NCI-H446 (cell line): ENCODE measurements at regions not wholly inside any gene's neighbourhood (a gene's known extent, or its start where the extent isn't known, plus 50 kb on each side); places are given as distances from the start of the nearest gene placed in this dataset.

Source experiments
- DNase-seq, 2 experiments: peaks; one replicate each; lab custom pipeline; 2025; lab: John Stamatoyannopoulos, UW

- DNase-seq = no peak
Measured at GRCh38 chr5:152270096-152270495, 135.0 kb downstream of the NMUR2 start.

GRCh38 chr5:152269533-152269932 lies 135.5 kb downstream of the NMUR2 start:
- no peak for DNase-seq

GRCh38 chr5:152264645-152265254 lies 140.3 kb downstream of the NMUR2 start:
- no peak for DNase-seq

GRCh38 chr5:152262667-152263066 lies 142.4 kb downstream of the NMUR2 start:
- no peak for DNase-seq

GRCh38 chr5:152260940-152261339 lies 144.1 kb downstream of the NMUR2 start:
- DNase-seq = no peak

GRCh38 chr5:152259702-152260101 lies 145.4 kb downstream of the NMUR2 start:
- DNase-seq = no peak

- no peak for DNase-seq
Measured at GRCh38 chr5:152256580-152256979, 148.5 kb downstream of the NMUR2 start.

- no peak for DNase-seq
Measured at GRCh38 chr5:152255411-152255810, 149.7 kb downstream of the NMUR2 start.

- DNase-seq = no peak
Measured at GRCh38 chr5:152247850-152248385, 157.2 kb downstream of the NMUR2 start.

GRCh38 chr5:152246401-152246800 lies 158.7 kb downstream of the NMUR2 start:
- no peak for DNase-seq

GRCh38 chr5:152237531-152237930 lies 167.5 kb downstream of the NMUR2 start:
- DNase-seq = no peak

GRCh38 chr5:152226191-152226590 lies 178.9 kb downstream of the NMUR2 start:
- DNase-seq = no peak

GRCh38 chr5:152221721-152222629 lies 183.1 kb downstream of the NMUR2 start:
- DNase-seq = no peak

- DNase-seq = no peak
Measured at GRCh38 chr5:152218694-152219093, 186.4 kb downstream of the NMUR2 start.

GRCh38 chr5:152205804-152206203 lies 199.3 kb downstream of the NMUR2 start:
- no peak for DNase-seq

- no peak for DNase-seq
Measured at GRCh38 chr5:152202321-152202720, 202.8 kb downstream of the NMUR2 start.

- no peak for DNase-seq
Measured at GRCh38 chr5:152193391-152194107, 211.5 kb downstream of the NMUR2 start.

GRCh38 chr5:152188251-152188650 lies 216.8 kb downstream of the NMUR2 start:
- no peak for DNase-seq

GRCh38 chr5:152187668-152188067 lies 217.4 kb downstream of the NMUR2 start:
- no peak for DNase-seq

GRCh38 chr5:152185547-152186245 lies 219.4 kb downstream of the NMUR2 start:
- no peak for DNase-seq

- DNase-seq = no peak
Measured at GRCh38 chr5:152184266-152184665, 220.8 kb downstream of the NMUR2 start.

- DNase-seq = no peak
Measured at GRCh38 chr5:152181461-152181860, 223.6 kb downstream of the NMUR2 start.
